HCT116 (cell line): ENCODE measurements at regions not wholly inside any gene's neighbourhood (a gene's known extent, or its start where the extent isn't known, plus 50 kb on each side); places are given as distances from the start of the nearest gene placed in this dataset.

ENCODE experiments used
- ATAC-seq: fragments of 200-7000 bp; cut with Tn5 transposase; 2 replicates; pipeline ENCODE4 v1.9.1; 2020; ENCODE audit warnings: mild to moderate bottlenecking, moderate library complexity
- BruUV-seq: library from RNA; stranded (reverse); fragments of 400-500 nt; replicated peaks from 2 replicates; lab custom pipeline; 2021; lab: Mats Ljungman, UMichigan
- CTCF ChIA-PET: fragments of 300-600 bp; sonication (Branson Sonifier 250); formaldehyde crosslinking; loops from one replicate; lab custom pipeline; 2021; ENCODE audit warnings: antibody characterized with exemption; lab: Charles Lee
- POLR2A ChIA-PET: fragments of 300-600, 350-600 bp; sonication (Branson Sonifier 250); formaldehyde crosslinking; loops from one replicate; lab custom pipeline; 2021; ENCODE audit warnings: antibody characterized with exemption; lab: Charles Lee
- RAD21 ChIA-PET, 2 experiments: fragments of 300-600 bp; sonication (Branson Sonifier 250); formaldehyde crosslinking; loops; one replicate each; lab custom pipeline; 2023; ENCODE audit warnings: low total read pairs in 2 of 2; ENCODE audit not compliant: uncharacterized antibody in 2 of 2, unreplicated experiment in 2 of 2, low non-redundant PET in 1 of 2; lab: Charles Lee
- DNase-seq: peaks from one replicate; pipeline ENCODE4 v3.0.0-alpha.2; 2010; ENCODE audit warnings: low read depth, low spot score
- H2AFZ ChIP-seq: fragments of 200-600 bp; shearing (Covaris generic), sonication (generic); 2 replicates; pipeline ENCODE4 v1.6.1; 2017; ENCODE audit warnings: low read depth, mixed run types, mixed read lengths, antibody characterized with exemption, low read length; ENCODE audit not compliant: poor library complexity, severe bottlenecking
- H3K27ac ChIP-seq: 2 replicates; pipeline ENCODE4 v1.5.1; 2012; ENCODE audit warnings: low read depth, low read length
- H3K27me3 ChIP-seq: fragments of 200-600 bp; sonication (generic); 2 replicates; pipeline ENCODE4 v1.6.1; 2016; ENCODE audit warnings: mixed run types, low read length, mixed read lengths; ENCODE audit not compliant: insufficient read depth
- H3K36me3 ChIP-seq, 2 experiments: fragments of 200-500 bp in 1 of 2; fragments of 200-600 bp in 1 of 2; sonication (Bioruptor generic) in 1 of 2; sonication (generic) in 1 of 2; 2 replicates each; pipeline versions ENCODE4 v1.5.1 to v1.6.1; 2014 to 2016; ENCODE audit warnings: low read length in 2 of 2, inconsistent platforms in 1 of 2, mixed read lengths in 1 of 2, mixed run types in 1 of 2; ENCODE audit not compliant: insufficient read depth in 2 of 2, control insufficient read depth in 1 of 2
- H3K4me1 ChIP-seq, 2 experiments: fragments of 200-600 bp in 1 of 2; sonication (generic) in 1 of 2; 2 replicates each; pipeline versions ENCODE4 v1.5.1 to v1.6.1; 2012 to 2017; ENCODE audit warnings: low read length in 2 of 2, inconsistent platforms in 1 of 2, mild to moderate bottlenecking in 1 of 2, mixed read lengths in 1 of 2, mixed run types in 1 of 2, moderate library complexity in 1 of 2; ENCODE audit not compliant: insufficient read depth in 2 of 2, control insufficient read depth in 1 of 2
- H3K4me2 ChIP-seq: fragments of 200-600 bp; sonication (generic); 2 replicates; pipeline ENCODE4 v1.6.1; 2017; ENCODE audit warnings: mixed run types, low read length, mixed read lengths
- H3K4me3 ChIP-seq, 2 experiments: fragments of 200-600 bp in 1 of 2; sonication (generic) in 1 of 2; replicated peaks in 1 of 2; 2 replicates each; pipeline ENCODE4 v1.5.1; 2011 to 2016; ENCODE audit warnings: low read length in 2 of 2, control low read depth in 1 of 2, low read depth in 1 of 2, mild to moderate bottlenecking in 1 of 2, mixed read lengths in 1 of 2, mixed run types in 1 of 2
- H3K79me2 ChIP-seq: fragments of 200-600 bp; sonication (generic); 2 replicates; pipeline ENCODE4 v1.6.1; 2017; ENCODE audit warnings: mild to moderate bottlenecking, mixed run types, low read length, moderate library complexity, mixed read lengths; ENCODE audit not compliant: insufficient read depth
- H3K9ac ChIP-seq: fragments of 200-600 bp; sonication (generic); 2 replicates; pipeline ENCODE4 v1.6.1; 2016; ENCODE audit warnings: low read length, mixed read lengths
- H3K9me2 ChIP-seq: fragments of 200-600 bp; sonication (generic), shearing (Covaris generic); 2 replicates; pipeline ENCODE4 v1.6.1; 2017; ENCODE audit warnings: mixed run types, mild to moderate bottlenecking, moderate library complexity; ENCODE audit not compliant: insufficient read depth
- H3K9me3 ChIP-seq, 2 experiments: fragments of 200-500 bp in 1 of 2; fragments of 200-600 bp in 1 of 2; sonication (Bioruptor generic) in 1 of 2; sonication (generic) in 1 of 2; 2 replicates each; pipeline ENCODE4 v1.6.1; 2014 to 2017; ENCODE audit warnings: low read length in 2 of 2, mixed read lengths in 2 of 2, inconsistent platforms in 1 of 2, low read depth in 1 of 2, mild to moderate bottlenecking in 1 of 2, mixed run types in 1 of 2, moderate library complexity in 1 of 2; ENCODE audit not compliant: control insufficient read depth in 1 of 2, insufficient read depth in 1 of 2
- H4K20me1 ChIP-seq: fragments of 200-600 bp; sonication (generic), shearing (Covaris generic); 2 replicates; pipeline ENCODE4 v1.6.1; 2017; ENCODE audit warnings: mixed run types, mild to moderate bottlenecking, moderate library complexity; ENCODE audit not compliant: insufficient read depth
- ATF3 ChIP-seq: IDR thresholded peaks from 2 replicates; pipeline ENCODE4 v1.6.1; 2012
- CBX3 ChIP-seq: IDR thresholded peaks from 2 replicates; pipeline ENCODE4 v1.6.1; 2012; ENCODE audit warnings: low read depth
- CEBPB ChIP-seq: IDR thresholded peaks from 2 replicates; pipeline ENCODE4 v1.6.1; 2012; ENCODE audit warnings: low read depth
- CTCF ChIP-seq, 3 experiments: fragments of 200-600 bp in 1 of 3; sonication (generic) in 1 of 3; IDR thresholded peaks in 2 of 3; conservative IDR thresholded peaks in 1 of 3; 2 replicates each; pipeline ENCODE4 v1.5.1; 2012 to 2017; ENCODE audit warnings: low read depth in 2 of 3, low read length in 2 of 3, antibody characterized with exemption in 1 of 3, borderline replicate concordance in 1 of 3, control low read depth in 1 of 3, mild to moderate bottlenecking in 1 of 3, mixed read lengths in 1 of 3, mixed run types in 1 of 3, moderate library complexity in 1 of 3; ENCODE audit not compliant: insufficient read depth in 1 of 3
- EZH2 ChIP-seq: fragments of 200-600 bp; sonication (generic); IDR thresholded peaks from 2 replicates; pipeline ENCODE4 v1.6.1; 2017; ENCODE audit warnings: antibody characterized with exemption, mixed run types
- EZH2phosphoT487 ChIP-seq: fragments of 200-600 bp; IDR thresholded peaks from 2 replicates; pipeline ENCODE4 v1.6.1; 2018; ENCODE audit warnings: antibody characterized with exemption, borderline replicate concordance
- FOSL1 ChIP-seq: IDR thresholded peaks from 2 replicates; pipeline ENCODE4 v1.6.1; 2012; ENCODE audit warnings: low read depth
- JUND ChIP-seq: IDR thresholded peaks from 2 replicates; pipeline ENCODE4 v1.6.1; 2012
- POLR2AphosphoS5 ChIP-seq: IDR thresholded peaks from 2 replicates; pipeline ENCODE4 v1.6.1; 2011; ENCODE audit warnings: mild to moderate bottlenecking, low read depth, low read length, moderate library complexity
- RAD21 ChIP-seq: IDR thresholded peaks from 2 replicates; pipeline ENCODE4 v1.6.1; 2012; ENCODE audit warnings: low read depth, mild to moderate bottlenecking
- SIN3A ChIP-seq: IDR thresholded peaks from 2 replicates; pipeline ENCODE4 v1.6.1; 2012; ENCODE audit warnings: low read depth
- SP1 ChIP-seq: IDR thresholded peaks from 2 replicates; pipeline ENCODE4 v1.6.1; 2012; ENCODE audit warnings: low read depth
- SRF ChIP-seq: IDR thresholded peaks from 2 replicates; pipeline ENCODE4 v1.6.1; 2012; ENCODE audit warnings: low read depth
- ZBTB33 ChIP-seq: IDR thresholded peaks from 2 replicates; pipeline ENCODE4 v1.6.1; 2011; ENCODE audit warnings: mild to moderate bottlenecking, low read length, moderate library complexity; ENCODE audit not compliant: insufficient replicate concordance; ENCODE audit errors: extremely low read depth
- ZFX ChIP-seq: fragments of 450-650 bp; IDR thresholded peaks from 2 replicates; pipeline ENCODE4 v1.6.1; 2017
- ZNF274 ChIP-seq: fragments of 200-500 bp; sonication (Bioruptor generic); IDR thresholded peaks from 2 replicates; pipeline ENCODE4 v1.6.1; 2014; ENCODE audit warnings: mild to moderate bottlenecking, low read depth, low read length, inconsistent platforms
- intact Hi-C: fragments of 100-400 bp; cut with micrococcal nuclease; formaldehyde crosslinking; loops from 2 replicates; pipeline ENCODE4 v1.10.0; 2022

GRCh38 chr12:127726671-127727315 is 540.2 kb upstream of the TMEM132C start:
- Histone ChIP-seq H3K9me3 (peaks cover 5 to 11% of the 10 kb centered on the region in 2 experiments; a peak in 2 of 4 replicates), H2AFZ (no peak overlapping the region), H3K27me3 (no peaks in the 10 kb centered on the region), H3K79me2 (no peaks in the 10 kb centered on the region), H3K9ac (no peak overlapping the region), H4K20me1 (no peaks in the 10 kb centered on the region), H3K36me3 (no peaks in the 10 kb centered on the region), H3K4me1 (no peaks in the 10 kb centered on the region), H3K27ac (no peak overlapping the region), H3K9me2 (no peaks in the 10 kb centered on the region), H3K4me2 (no peak overlapping the region), H3K4me3 (no peak overlapping the region)
- BruUV-seq = no TSS peak
- no peak for DNase-seq
- ChIA-PET POLR2A (no interaction called here), RAD21 (no interaction called here), CTCF (no interaction called here)
- TF ChIP-seq JUND (no peak), EZH2 (no peak), EZH2phosphoT487 (no peak), SRF (no peak), ZNF274 (no peak), FOSL1 (no peak), SP1 (no peak), CTCF (IDR thresholded peaks at IDR 0.05 in 2 of 3, conservative IDR thresholded peaks at IDR 0.05 in 1 of 3; ENCODE audit: borderline replicate concordance in 1 of 3, insufficient read depth in 1 of 3, low read depth in 2 of 3, low read length in 2 of 3) (no peak), CBX3 (no peak), ZBTB33 (no peak), ZFX (no peak), SIN3A (no peak), RAD21 (no peak), CEBPB (no peak), POLR2AphosphoS5 (no peak), ATF3 (no peak)
- intact Hi-C loops = no loop called here
- ATAC-seq = no peak
